ENCODE measurements at regions not wholly inside any gene's neighbourhood (a gene's known extent, or its start where the extent isn't known, plus 50 kb on each side); places are given as distances from the start of the nearest gene placed in this dataset.

- Histone ChIP-seq H3K27me3 (ENCODE audit: control insufficient read depth, insufficient read depth, low read length) (no peaks in the 10 kb centered on the region), H3K9me3 (ENCODE audit: control insufficient read depth, insufficient read depth, low read length) (peaks cover 4% of the 10 kb centered on the region; the same call in 1 of the 2 replicates), H3K27ac (ENCODE audit: low read depth, low read length) (no peak overlapping the region), H3K4me3 (ENCODE audit: low read depth, low read length) (no peak overlapping the region)
- ChIA-PET POLR2A (no interaction called here), CTCF (no interaction called here)
- DNase-seq (ENCODE audit: low read depth, low spot score), result no peak
- TF ChIP-seq CTCF (IDR thresholded peaks at IDR 0.05; ENCODE audit: low read depth, low read length), result no peak
Measured at GRCh38 chr3:1727242-1727641, 371.4 kb upstream of the CNTN4 start.

GRCh38 chr3:1728510-1728909 is 370.2 kb upstream of the CNTN4 start:
- POLR2A ChIA-PET, result no interaction called here
- Histone ChIP-seq H3K4me3 (ENCODE audit: low read depth, low read length) (no peak overlapping the region), H3K9me3 (ENCODE audit: control insufficient read depth, insufficient read depth, low read length) (peaks cover 4% of the 10 kb centered on the region; the same call in 1 of the 2 replicates), H3K27me3 (ENCODE audit: control insufficient read depth, insufficient read depth, low read length) (no peaks in the 10 kb centered on the region), H3K27ac (ENCODE audit: low read depth, low read length) (no peak overlapping the region)
- TF ChIP-seq CTCF (IDR thresholded peaks at IDR 0.05; ENCODE audit: low read depth, low read length), result no peak
- DNase-seq (ENCODE audit: low read depth, low spot score), result no peak
- CTCF ChIA-PET, result no interaction called here

GRCh38 chr3:1734494-1735122 is 364.1 kb upstream of the CNTN4 start:
- Histone ChIP-seq H3K27ac (ENCODE audit: low read depth, low read length) (no peak overlapping the region), H3K4me3 (ENCODE audit: low read depth, low read length) (no peak overlapping the region), H3K27me3 (ENCODE audit: control insufficient read depth, insufficient read depth, low read length) (no peaks in the 10 kb centered on the region), H3K9me3 (ENCODE audit: control insufficient read depth, insufficient read depth, low read length) (peaks cover 9% of the 10 kb centered on the region)
- POLR2A ChIA-PET, result no interaction called here
- CTCF ChIA-PET, result no interaction called here
- DNase-seq (ENCODE audit: low read depth, low spot score), result no peak
- TF ChIP-seq CTCF (IDR thresholded peaks at IDR 0.05; ENCODE audit: low read depth, low read length), result no peak

- TF ChIP-seq CTCF (IDR thresholded peaks at IDR 0.05; ENCODE audit: low read depth, low read length), result no peak
- no peak overlapping the region for H3K4me3 ChIP-seq (ENCODE audit: low read depth, low read length)
- H3K27me3 ChIP-seq (ENCODE audit: control insufficient read depth, insufficient read depth, low read length), result no peaks in the 10 kb centered on the region
- DNase-seq (ENCODE audit: low read depth, low spot score), result no peak
- CTCF ChIA-PET, result no interaction called here
- POLR2A ChIA-PET, result no interaction called here
- H3K27ac ChIP-seq (ENCODE audit: low read depth, low read length), result no peak overlapping the region
- peaks cover 12% of the 10 kb centered on the region for H3K9me3 ChIP-seq (ENCODE audit: control insufficient read depth, insufficient read depth, low read length)
Measured at GRCh38 chr3:1752205-1752604, 346.5 kb upstream of the CNTN4 start.

GRCh38 chr3:1766384-1766783 is 332.3 kb upstream of the CNTN4 start:
- no peak for DNase-seq (ENCODE audit: low read depth, low spot score)
- H3K4me3 ChIP-seq (ENCODE audit: low read depth, low read length), result no peak overlapping the region
- no peak overlapping the region for H3K27ac ChIP-seq (ENCODE audit: low read depth, low read length)
- H3K27me3 ChIP-seq (ENCODE audit: control insufficient read depth, insufficient read depth, low read length), result no peaks in the 10 kb centered on the region
- CTCF ChIA-PET, result no interaction called here
- TF ChIP-seq CTCF (IDR thresholded peaks at IDR 0.05; ENCODE audit: low read depth, low read length), result no peak
- POLR2A ChIA-PET, result no interaction called here
- peaks cover 6% of the 10 kb centered on the region; the same call in 1 of the 2 replicates for H3K9me3 ChIP-seq (ENCODE audit: control insufficient read depth, insufficient read depth, low read length)
